SK-N-SH (cell line): ENCODE measurements at regions not wholly inside any gene's neighbourhood (a gene's known extent, or its start where the extent isn't known, plus 50 kb on each side); places are given as distances from the start of the nearest gene placed in this dataset.

Experiments
- CTCF ChIA-PET: fragments of 300-600, 350-600 bp; formaldehyde crosslinking; extraction: SDS; loops from one replicate; lab custom pipeline; 2021; lab: Yijun Ruan, JAX
- POLR2A ChIA-PET: fragments of 350-600 bp; sonication (Branson Sonifier 250); formaldehyde crosslinking; extraction: SDS; loops from one replicate; lab custom pipeline; 2020; ENCODE audit warnings: antibody characterized with exemption, inconsistent platforms; lab: Yijun Ruan, JAX
- DNase-seq: peaks from one replicate; pipeline ENCODE4 v3.0.0; 2012
- H2AFZ ChIP-seq: fragments of 200-600 bp; sonication (generic); 2 replicates; pipeline ENCODE4 v1.8.1; 2016; ENCODE audit warnings: antibody characterized with exemption, mild to moderate bottlenecking, low read depth
- H3F3A ChIP-seq: fragments of 200-600 bp; sonication (generic); replicated peaks from 2 replicates; pipeline ENCODE3; 2016; ENCODE audit warnings: antibody characterized with exemption, mild to moderate bottlenecking; ENCODE audit not compliant: insufficient read depth
- H3K27ac ChIP-seq, 2 experiments: fragments of 200-500 bp in 1 of 2; fragments of 200-600 bp in 1 of 2; sonication (Bioruptor generic) in 1 of 2; sonication (generic), shearing (Covaris generic) in 1 of 2; 2 replicates each; pipeline versions ENCODE4 v1.5.1 to v1.6.1; 2014 to 2016; ENCODE audit warnings: low read depth in 2 of 2, inconsistent platforms in 1 of 2, low read length in 1 of 2, mild to moderate bottlenecking in 1 of 2, mixed read lengths in 1 of 2
- H3K27me3 ChIP-seq: fragments of 200-600 bp; sonication (generic), shearing (Covaris generic); 2 replicates; pipeline ENCODE4 v1.6.1; 2016; ENCODE audit warnings: mixed run types; ENCODE audit not compliant: insufficient read depth
- H3K36me3 ChIP-seq, 2 experiments: fragments of 200-500 bp in 1 of 2; fragments of 200-600 bp in 1 of 2; sonication (Bioruptor generic) in 1 of 2; sonication (generic) in 1 of 2; replicated peaks in 1 of 2; 2 replicates each; pipeline versions ENCODE3 to v1.5.1; 2014 to 2016; ENCODE audit warnings: low read length in 1 of 2, mild to moderate bottlenecking in 1 of 2; ENCODE audit not compliant: insufficient read depth in 2 of 2, control insufficient read depth in 1 of 2
- H3K4me1 ChIP-seq, 2 experiments: fragments of 200-500 bp in 1 of 2; fragments of 200-600 bp in 1 of 2; sonication (Bioruptor generic) in 1 of 2; sonication (generic), shearing (Covaris generic) in 1 of 2; 2 replicates each; pipeline versions ENCODE4 v1.5.1 to v1.6.1; 2014 to 2016; ENCODE audit warnings: low read depth in 1 of 2, low read length in 1 of 2, mixed run types in 1 of 2; ENCODE audit not compliant: insufficient read depth in 2 of 2, control insufficient read depth in 1 of 2
- H3K4me2 ChIP-seq: fragments of 200-600 bp; sonication (generic), shearing (Covaris generic); 2 replicates; pipeline ENCODE4 v1.6.1; 2017; ENCODE audit warnings: mixed run types
- H3K4me3 ChIP-seq, 2 experiments: fragments of 200-500 bp in 1 of 2; fragments of 200-600 bp in 1 of 2; sonication (Bioruptor generic) in 1 of 2; sonication (generic), shearing (Covaris generic) in 1 of 2; 2 replicates each; pipeline versions ENCODE4 v1.5.1 to v1.8.1; 2014 to 2016; ENCODE audit warnings: low read depth in 2 of 2, inconsistent platforms in 1 of 2, low read length in 1 of 2, mild to moderate bottlenecking in 1 of 2, mixed read lengths in 1 of 2, moderate library complexity in 1 of 2
- H3K79me2 ChIP-seq: fragments of 200-600 bp; sonication (generic); 2 replicates; pipeline ENCODE4 v1.8.1; 2017; ENCODE audit warnings: mild to moderate bottlenecking; ENCODE audit not compliant: insufficient read depth
- H3K9ac ChIP-seq: fragments of 200-600 bp; sonication (generic); 2 replicates; pipeline ENCODE4 v1.6.1; 2017; ENCODE audit warnings: mixed run types
- H3K9me2 ChIP-seq: fragments of 200-600 bp; sonication (generic); 2 replicates; pipeline ENCODE4 v1.6.1; 2017; ENCODE audit warnings: mixed run types
- H3K9me3 ChIP-seq: fragments of 200-600 bp; sonication (generic); 2 replicates; pipeline ENCODE4 v1.6.1; 2017; ENCODE audit warnings: mixed run types, mild to moderate bottlenecking, moderate library complexity
- H4K20me1 ChIP-seq: fragments of 200-600 bp; sonication (generic); 2 replicates; pipeline ENCODE4 v1.6.1; 2017; ENCODE audit warnings: mild to moderate bottlenecking, mixed run types; ENCODE audit not compliant: insufficient read depth
- EP300 ChIP-seq, 2 experiments: IDR thresholded peaks; 2 replicates each; pipeline versions ENCODE4 v1.4.0 to v1.6.1; 2012; ENCODE audit warnings: borderline replicate concordance in 1 of 2, low read depth in 1 of 2, low read length in 1 of 2
- FOXJ3 ChIP-seq: sonication (generic); formaldehyde crosslinking; IDR thresholded peaks from 2 replicates; pipeline ENCODE4 v1.5.1; 2020; ENCODE audit warnings: mild to moderate bottlenecking, missing genetic modification reagents
- GABPA ChIP-seq: IDR thresholded peaks from 2 replicates; pipeline ENCODE4 v1.4.0; 2012; ENCODE audit warnings: low read depth, mild to moderate bottlenecking
- GATA2 ChIP-seq: sonication (generic); formaldehyde crosslinking; IDR thresholded peaks from 2 replicates; pipeline ENCODE4 v1.5.0; 2020; ENCODE audit warnings: mild to moderate bottlenecking, missing genetic modification reagents
- MAX ChIP-seq: IDR thresholded peaks from 2 replicates; pipeline ENCODE4 v1.4.0; 2012; ENCODE audit warnings: low read depth
- MEF2A ChIP-seq: IDR thresholded peaks from 2 replicates; pipeline ENCODE4 v1.4.0; 2012; ENCODE audit warnings: low read depth, borderline replicate concordance
- MXI1 ChIP-seq: IDR thresholded peaks from 2 replicates; pipeline ENCODE4 v1.6.1; 2012; ENCODE audit warnings: mild to moderate bottlenecking, low read depth, low read length, improper control_type of control experiment
- NFIC ChIP-seq: IDR thresholded peaks from 2 replicates; pipeline ENCODE4 v1.4.0; 2012; ENCODE audit warnings: borderline replicate concordance
- POLR2AphosphoS5 ChIP-seq: IDR thresholded peaks from 2 replicates; pipeline ENCODE4 v1.6.1; 2012; ENCODE audit warnings: low read depth, low read length
- TEAD4 ChIP-seq: IDR thresholded peaks from 2 replicates; pipeline ENCODE4 v1.4.0; 2012; ENCODE audit warnings: mild to moderate bottlenecking, borderline replicate concordance; ENCODE audit not compliant: insufficient read depth
- YY1 ChIP-seq: IDR thresholded peaks from 2 replicates; pipeline ENCODE4 v1.4.0; 2012; ENCODE audit warnings: low read depth, mild to moderate bottlenecking
- WGBS: methylation state at CpG from one replicate; pipeline ENCODE4 v1.1.6; 2017; ENCODE audit warnings: low lambda C conversion rate; 5-methylcytosine and 5-hydroxymethylcytosine counted together
- TF ChIP-seq, protein P1 (sequence below): IDR thresholded peaks from 2 replicates; pipeline ENCODE4; 2012
- TF ChIP-seq, protein P2 (sequence below): IDR thresholded peaks from 2 replicates; pipeline ENCODE4 v1.6.1; 2012; ENCODE audit warnings: mild to moderate bottlenecking, low read depth, low read length, moderate library complexity
- TF ChIP-seq, protein P3 (sequence below): fragments of 150-350 bp; IDR thresholded peaks from 2 replicates; pipeline ENCODE4 v1.6.1; 2016; ENCODE audit warnings: mild to moderate bottlenecking, low read depth, low read length

- Histone ChIP-seq H3K4me2 (no peak overlapping the region), H3F3A (no peaks in the 10 kb centered on the region), H3K9me3 (no peaks in the 10 kb centered on the region), H3K27ac (no peak overlapping the region), H3K9ac (no peak overlapping the region), H3K36me3 (no peaks in the 10 kb centered on the region), H3K27me3 (no peaks in the 10 kb centered on the region), H4K20me1 (no peaks in the 10 kb centered on the region), H3K79me2 (no peaks in the 10 kb centered on the region), H3K9me2 (no peaks in the 10 kb centered on the region), H2AFZ (peak overlapping the region; percentile 54; the same call in 1 of the 2 replicates), H3K4me1 (no peaks in the 10 kb centered on the region; a peak in 1 of 4 replicates), H3K4me3 (no peak overlapping the region)
- ChIA-PET CTCF (no interaction called here), POLR2A (no interaction called here)
- no peak for DNase-seq
- TF ChIP-seq POLR2AphosphoS5 (no peak), TEAD4 (no peak), GATA2 (CRISPR knock-in tag) (no peak), GABPA (no peak)
- TF ChIP-seq, protein P1, sequence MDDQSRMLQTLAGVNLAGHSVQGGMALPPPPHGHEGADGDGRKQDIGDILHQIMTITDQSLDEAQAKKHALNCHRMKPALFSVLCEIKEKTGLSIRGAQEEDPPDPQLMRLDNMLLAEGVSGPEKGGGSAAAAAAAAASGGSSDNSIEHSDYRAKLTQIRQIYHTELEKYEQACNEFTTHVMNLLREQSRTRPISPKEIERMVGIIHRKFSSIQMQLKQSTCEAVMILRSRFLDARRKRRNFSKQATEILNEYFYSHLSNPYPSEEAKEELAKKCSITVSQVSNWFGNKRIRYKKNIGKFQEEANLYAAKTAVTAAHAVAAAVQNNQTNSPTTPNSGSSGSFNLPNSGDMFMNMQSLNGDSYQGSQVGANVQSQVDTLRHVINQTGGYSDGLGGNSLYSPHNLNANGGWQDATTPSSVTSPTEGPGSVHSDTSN: peak; percentile 9; the same call in 1 of the 2 replicates
- TF ChIP-seq, all 33 proteins: peak for 1
- WGBS: 80% methylated on average over 4 of the region's 4 CpGs
Measured at GRCh38 chr13:85223883-85224656, 575.1 kb downstream of the SLITRK6 start.

DNA sequence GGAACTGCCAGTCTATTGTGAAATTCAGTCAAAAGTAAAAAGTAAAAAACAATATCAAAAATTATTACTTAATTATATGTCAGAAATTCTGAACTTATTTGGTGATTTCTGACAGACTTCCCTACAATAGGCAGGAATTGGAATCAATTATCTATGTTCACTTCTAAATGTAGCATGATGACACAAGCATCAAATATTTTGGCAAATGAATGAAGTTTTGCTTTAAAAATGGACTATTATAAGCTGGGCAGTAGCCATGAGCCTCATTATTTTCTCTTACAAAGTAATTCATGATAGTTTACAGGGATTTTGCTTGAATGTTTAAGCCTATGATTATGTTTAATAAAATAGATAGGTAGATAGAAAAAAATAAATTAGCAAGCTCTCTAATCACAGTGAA lies 582.6 kb downstream of the SLITRK6 start:
- POLR2A ChIA-PET: no interaction called here

GRCh38 chr13:85212692-85213091 lies 586.5 kb downstream of the SLITRK6 start:
- H3K4me3 ChIP-seq: no peak overlapping the region
- H2AFZ ChIP-seq: no peak overlapping the region
- no peaks in the 10 kb centered on the region for H4K20me1 ChIP-seq
- ChIA-PET CTCF (no interaction called here), POLR2A (no interaction called here)
- no peaks in the 10 kb centered on the region for H3K36me3 ChIP-seq
- no peak overlapping the region for H3K27ac ChIP-seq
- H3K9ac ChIP-seq: no peak overlapping the region
- no peaks in the 10 kb centered on the region for H3K9me3 ChIP-seq
- H3F3A ChIP-seq: no peaks in the 10 kb centered on the region
- no peak overlapping the region for H3K4me2 ChIP-seq
- H3K27me3 ChIP-seq: no peaks in the 10 kb centered on the region
- WGBS: 75% methylated on average over 2 of the region's 2 CpGs
- H3K4me1 ChIP-seq: peaks cover 0 to 7% of the 10 kb centered on the region in 2 experiments; a peak in 2 of 4 replicates
- H3K79me2 ChIP-seq: no peaks in the 10 kb centered on the region
- H3K9me2 ChIP-seq: no peaks in the 10 kb centered on the region
- DNase-seq: no peak
- TF ChIP-seq FOXJ3 (no peak), YY1 (no peak), MEF2A (no peak), MXI1 (no peak), MAX (no peak)
- TF ChIP-seq, protein P2, sequence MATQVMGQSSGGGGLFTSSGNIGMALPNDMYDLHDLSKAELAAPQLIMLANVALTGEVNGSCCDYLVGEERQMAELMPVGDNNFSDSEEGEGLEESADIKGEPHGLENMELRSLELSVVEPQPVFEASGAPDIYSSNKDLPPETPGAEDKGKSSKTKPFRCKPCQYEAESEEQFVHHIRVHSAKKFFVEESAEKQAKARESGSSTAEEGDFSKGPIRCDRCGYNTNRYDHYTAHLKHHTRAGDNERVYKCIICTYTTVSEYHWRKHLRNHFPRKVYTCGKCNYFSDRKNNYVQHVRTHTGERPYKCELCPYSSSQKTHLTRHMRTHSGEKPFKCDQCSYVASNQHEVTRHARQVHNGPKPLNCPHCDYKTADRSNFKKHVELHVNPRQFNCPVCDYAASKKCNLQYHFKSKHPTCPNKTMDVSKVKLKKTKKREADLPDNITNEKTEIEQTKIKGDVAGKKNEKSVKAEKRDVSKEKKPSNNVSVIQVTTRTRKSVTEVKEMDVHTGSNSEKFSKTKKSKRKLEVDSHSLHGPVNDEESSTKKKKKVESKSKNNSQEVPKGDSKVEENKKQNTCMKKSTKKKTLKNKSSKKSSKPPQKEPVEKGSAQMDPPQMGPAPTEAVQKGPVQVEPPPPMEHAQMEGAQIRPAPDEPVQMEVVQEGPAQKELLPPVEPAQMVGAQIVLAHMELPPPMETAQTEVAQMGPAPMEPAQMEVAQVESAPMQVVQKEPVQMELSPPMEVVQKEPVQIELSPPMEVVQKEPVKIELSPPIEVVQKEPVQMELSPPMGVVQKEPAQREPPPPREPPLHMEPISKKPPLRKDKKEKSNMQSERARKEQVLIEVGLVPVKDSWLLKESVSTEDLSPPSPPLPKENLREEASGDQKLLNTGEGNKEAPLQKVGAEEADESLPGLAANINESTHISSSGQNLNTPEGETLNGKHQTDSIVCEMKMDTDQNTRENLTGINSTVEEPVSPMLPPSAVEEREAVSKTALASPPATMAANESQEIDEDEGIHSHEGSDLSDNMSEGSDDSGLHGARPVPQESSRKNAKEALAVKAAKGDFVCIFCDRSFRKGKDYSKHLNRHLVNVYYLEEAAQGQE: no peak
- TF ChIP-seq, protein P3, sequence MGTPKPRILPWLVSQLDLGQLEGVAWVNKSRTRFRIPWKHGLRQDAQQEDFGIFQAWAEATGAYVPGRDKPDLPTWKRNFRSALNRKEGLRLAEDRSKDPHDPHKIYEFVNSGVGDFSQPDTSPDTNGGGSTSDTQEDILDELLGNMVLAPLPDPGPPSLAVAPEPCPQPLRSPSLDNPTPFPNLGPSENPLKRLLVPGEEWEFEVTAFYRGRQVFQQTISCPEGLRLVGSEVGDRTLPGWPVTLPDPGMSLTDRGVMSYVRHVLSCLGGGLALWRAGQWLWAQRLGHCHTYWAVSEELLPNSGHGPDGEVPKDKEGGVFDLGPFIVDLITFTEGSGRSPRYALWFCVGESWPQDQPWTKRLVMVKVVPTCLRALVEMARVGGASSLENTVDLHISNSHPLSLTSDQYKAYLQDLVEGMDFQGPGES: no peak

More for the DNA sequence above, 582.6 kb downstream of the SLITRK6 start:
- H3K9me2 ChIP-seq: no peaks in the 10 kb centered on the region
- CTCF ChIA-PET: interaction anchor here (1.1 kb wide), 1 partner anchor 63 kb away, joined by 3 read pairs; no protein-coding TSS in a partner anchor
- no peaks in the 10 kb centered on the region for H3F3A ChIP-seq
- no peaks in the 10 kb centered on the region for H4K20me1 ChIP-seq
- H3K4me1 ChIP-seq: peaks cover 0 to 7% of the 10 kb centered on the region in 2 experiments; a peak in 2 of 4 replicates
- no peak overlapping the region for H3K4me2 ChIP-seq
- H3K27ac ChIP-seq: 0 out of 4 replicates have a peak overlapping the region, but pooled peaks of 1 of the 2 experiments have one; percentile 14
- no peak for DNase-seq
- H3K9me3 ChIP-seq: no peaks in the 10 kb centered on the region
- no peaks in the 10 kb centered on the region for H3K79me2 ChIP-seq
- H2AFZ ChIP-seq: no peak overlapping the region
- TF ChIP-seq NFIC (no peak), MEF2A (peak; percentile 50; the same call in 1 of the 2 replicates), YY1 (no peak), EP300 (IDR thresholded peaks at IDR 0.05; ENCODE audit: borderline replicate concordance in 1 of 2, low read depth in 1 of 2, low read length in 1 of 2) (no peak)
- H3K36me3 ChIP-seq: no peaks in the 10 kb centered on the region
- H3K27me3 ChIP-seq: no peaks in the 10 kb centered on the region
- no peak overlapping the region for H3K9ac ChIP-seq
- no peak overlapping the region for H3K4me3 ChIP-seq
